GM18861 (cell line): ENCODE measurements at regions not wholly inside any gene's neighbourhood (a gene's known extent, or its start where the extent isn't known, plus 50 kb on each side); places are given as distances from the start of the nearest gene placed in this dataset.
"Not testable (repeated sequence)": the region's sequence is repeated elsewhere in the genome, so short reads cannot be mapped to it uniquely, and the experiment has no call there.

Experiments used
- ATAC-seq: cut with Tn5 transposase; IDR thresholded peaks from one replicate; pipeline ENCODE4 v1.9.1; 2021; ENCODE audit not compliant: unreplicated experiment

- ATAC-seq = no peak
Measured at GRCh38 chr5:122665051-122665450, 109.8 kb upstream of the SNX2 start.

DNA sequence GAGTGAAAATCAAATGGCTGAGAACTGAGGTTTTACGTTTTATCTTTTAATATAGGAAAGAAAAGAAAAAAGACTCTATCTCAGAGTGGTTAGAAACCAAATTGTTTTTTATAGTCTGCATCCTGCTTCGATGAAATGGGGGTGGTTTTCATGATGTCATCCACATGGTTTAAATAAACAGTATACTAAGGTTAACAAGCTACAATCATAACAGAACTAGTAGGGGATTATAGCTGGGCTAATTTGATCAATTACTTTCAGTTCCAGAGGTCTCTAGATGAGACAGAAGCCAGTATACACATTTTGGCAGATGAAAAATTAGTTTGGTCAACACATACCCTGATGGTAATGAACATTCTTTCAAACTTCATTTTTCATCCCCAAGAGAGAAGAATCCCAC, 106.3 kb upstream of the SNX2 start:
- ATAC-seq = peak; percentile 73

DNA sequence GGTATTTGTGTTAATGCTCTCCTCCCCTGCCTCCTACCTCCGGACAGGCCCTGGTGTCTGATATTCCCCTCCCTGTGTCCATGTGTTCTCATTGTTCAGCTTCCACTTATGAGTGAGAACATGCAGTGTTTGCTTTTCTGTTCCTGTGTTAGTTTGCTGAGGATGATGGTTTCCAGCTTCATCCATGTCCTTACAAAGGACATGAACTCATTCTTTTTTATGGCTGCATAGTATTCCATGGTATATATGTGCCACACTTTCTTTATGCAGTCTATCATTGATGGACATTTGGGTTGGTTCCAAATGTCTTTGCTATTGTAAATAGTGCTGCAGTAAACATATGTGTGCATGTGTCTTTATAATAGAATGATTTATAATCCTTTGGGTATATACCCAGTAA, 105.2 kb upstream of the SNX2 start:
- ATAC-seq = not testable (repeated sequence)

DNA sequence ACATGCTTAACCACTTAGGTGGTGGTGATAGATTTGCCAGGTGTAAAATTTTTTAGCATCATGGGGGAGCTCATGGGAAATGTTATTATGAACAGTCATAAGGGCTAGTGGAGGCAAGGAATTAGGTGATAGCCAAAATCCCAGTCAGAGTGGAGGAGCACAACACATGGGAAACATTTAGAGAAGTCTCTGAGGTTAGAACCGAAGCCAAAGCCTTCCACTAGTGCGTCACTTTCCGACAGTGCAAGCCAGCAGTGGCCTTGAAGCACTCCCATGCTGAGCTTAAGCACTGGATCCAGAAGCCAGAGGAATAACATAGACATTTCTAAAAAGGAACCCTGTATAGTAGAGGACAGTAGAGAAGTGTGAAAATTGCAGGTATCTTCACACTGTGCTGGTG, 101.5 kb upstream of the SNX2 start:
- no peak for ATAC-seq

GRCh38 chr5:122674385-122674784, 100.5 kb upstream of the SNX2 start:
- ATAC-seq = no peak

- no peak for ATAC-seq
Measured at GRCh38 chr5:122680623-122681350, 94.1 kb upstream of the SNX2 start.

GRCh38 chr5:122683631-122684030, 91.2 kb upstream of the SNX2 start:
- ATAC-seq = no peak

- no peak for ATAC-seq
Measured at GRCh38 chr5:122690266-122690665, 84.6 kb upstream of the SNX2 start.

DNA sequence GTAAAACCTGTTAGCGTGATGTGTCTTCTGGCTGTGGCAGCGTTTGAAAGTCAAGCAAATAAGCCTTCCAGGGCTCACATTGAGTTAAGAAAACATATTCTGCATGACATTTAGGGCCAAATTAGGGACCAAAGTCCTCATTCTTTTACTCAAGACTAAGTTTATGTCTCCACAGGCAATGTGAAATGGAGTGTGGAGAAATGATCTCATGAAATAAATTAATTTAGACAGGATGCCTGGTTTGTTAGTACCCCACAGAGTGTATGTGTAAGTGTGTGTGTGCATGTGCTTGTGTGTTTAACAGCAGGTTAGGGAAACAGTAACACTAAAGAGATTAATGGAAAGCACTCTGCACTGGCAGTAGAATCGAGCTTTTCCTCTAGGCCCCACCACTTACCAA, 82.9 kb upstream of the SNX2 start:
- ATAC-seq = no peak

DNA sequence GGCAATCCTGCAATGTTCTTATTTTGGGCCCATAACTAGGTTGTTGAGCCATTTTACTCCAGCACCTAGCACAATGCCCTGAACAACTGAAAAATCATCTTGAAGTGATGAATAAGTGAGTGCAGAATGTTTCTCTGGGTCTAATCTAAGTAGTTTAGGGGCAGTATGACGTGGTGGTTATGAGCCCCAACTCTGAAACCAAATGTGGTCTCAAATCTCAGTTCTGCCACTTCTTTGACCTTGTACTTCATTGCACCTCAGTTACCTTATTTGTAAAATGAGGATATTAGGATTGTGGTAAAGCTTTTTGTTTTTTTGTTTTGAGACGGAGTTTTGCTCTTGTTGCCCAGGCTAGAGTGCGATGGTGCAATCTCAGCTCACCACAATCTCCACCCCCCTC, 80.9 kb upstream of the SNX2 start:
- ATAC-seq = no peak

DNA sequence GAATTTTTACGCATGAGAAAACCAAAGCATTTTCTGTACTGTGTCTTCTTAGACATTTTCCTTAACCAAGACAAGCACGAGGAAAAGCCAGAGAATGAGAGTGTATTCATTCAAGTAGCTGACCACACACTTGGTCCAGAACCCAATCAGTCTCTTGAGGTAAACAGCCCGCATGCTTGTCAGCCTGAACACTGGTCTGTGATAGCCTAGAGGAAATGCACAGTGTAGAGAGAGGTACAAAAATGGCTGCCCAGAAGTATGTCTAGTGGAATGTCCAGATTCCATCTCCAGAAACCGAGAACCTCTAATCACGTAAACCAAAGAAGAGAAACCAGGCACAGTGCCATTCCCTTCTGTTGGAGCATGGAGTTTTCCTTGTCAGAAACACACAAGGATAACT, 80.0 kb upstream of the SNX2 start:
- no peak for ATAC-seq

- not testable (repeated sequence) for ATAC-seq
Measured at GRCh38 chr5:122696735-122697134, 78.1 kb upstream of the SNX2 start.

GRCh38 chr5:122697191-122697590, 77.7 kb upstream of the SNX2 start:
- ATAC-seq = no peak

DNA sequence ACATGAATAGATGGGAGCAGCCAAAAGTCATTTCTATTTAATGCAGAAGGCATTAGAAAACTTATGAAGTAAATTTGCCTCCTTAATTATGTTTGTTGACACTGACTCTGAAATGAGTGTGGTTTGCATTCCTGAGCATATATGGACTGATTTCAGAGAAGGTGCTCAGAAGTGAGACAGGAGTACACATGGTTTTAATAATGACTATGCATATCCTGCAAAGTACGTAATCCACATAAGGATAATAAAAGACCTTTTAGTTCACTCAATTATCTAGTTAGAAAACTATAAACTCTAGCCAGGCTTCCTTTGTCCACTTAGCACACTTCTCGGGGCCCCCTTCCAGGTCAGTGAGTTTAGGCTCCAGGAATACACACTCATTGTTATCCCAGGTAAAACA, 75.7 kb upstream of the SNX2 start:
- no peak for ATAC-seq

GRCh38 chr5:122701640-122702523, 73.0 kb upstream of the SNX2 start:
- peak; percentile 98 for ATAC-seq

DNA sequence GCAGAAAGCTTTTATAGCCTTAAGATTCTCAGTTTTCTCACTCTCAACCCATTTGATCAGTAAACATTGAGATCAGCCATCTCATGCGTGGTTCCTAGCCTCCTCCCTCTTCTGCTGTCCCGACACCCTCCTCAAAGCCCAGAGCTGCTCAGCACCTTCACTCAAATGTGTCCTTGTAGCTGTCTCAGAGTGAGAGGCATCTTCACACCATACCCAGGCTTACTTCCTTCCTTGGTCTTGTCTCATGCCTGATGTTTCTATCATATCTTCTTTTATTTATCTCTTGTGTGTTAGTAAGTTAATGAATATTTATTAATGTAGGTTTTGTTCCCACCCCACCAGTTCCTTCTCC, 72.4 kb upstream of the SNX2 start:
- peak; percentile 25 for ATAC-seq

DNA sequence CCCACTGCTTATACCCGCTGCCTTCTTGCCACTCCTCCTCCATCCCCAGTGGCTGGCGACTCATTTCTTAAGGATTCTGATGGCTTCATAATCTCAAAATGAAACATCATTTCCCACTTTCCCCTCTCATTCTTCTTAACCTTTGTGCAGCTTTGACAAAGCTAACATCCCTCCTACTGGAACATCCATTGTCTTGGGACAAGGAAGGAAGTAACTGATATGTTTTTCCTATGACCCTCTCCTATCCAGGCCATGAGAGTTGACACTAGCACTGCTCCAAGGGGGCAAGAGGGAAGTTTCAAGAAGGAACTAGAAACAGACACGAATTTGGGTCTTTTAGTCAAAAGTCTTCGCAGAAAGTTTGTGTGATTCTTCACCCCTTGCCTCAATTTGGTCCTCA, 71.7 kb upstream of the SNX2 start:
- ATAC-seq = no peak

- no peak for ATAC-seq
Measured at GRCh38 chr5:122704247-122705036, 70.4 kb upstream of the SNX2 start.

DNA sequence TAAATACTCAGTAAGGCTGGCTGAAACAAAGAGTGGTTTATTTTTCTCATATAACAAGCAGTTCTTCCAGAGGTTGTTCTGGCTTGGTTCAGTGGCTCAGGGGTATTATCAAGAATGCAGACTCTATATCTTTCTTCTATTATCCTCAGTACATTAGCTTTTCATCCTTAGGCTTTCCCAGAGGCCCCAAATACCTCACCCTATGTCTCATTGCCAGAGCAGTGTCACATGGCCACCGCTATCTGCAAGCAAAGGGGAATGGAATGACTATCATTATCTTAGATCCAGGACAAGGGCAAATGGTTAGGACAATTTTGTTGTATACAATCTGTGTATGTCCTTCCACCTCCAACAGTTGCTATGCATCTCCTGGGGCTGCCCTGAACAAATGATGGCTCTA, 69.0 kb upstream of the SNX2 start:
- no peak for ATAC-seq

DNA sequence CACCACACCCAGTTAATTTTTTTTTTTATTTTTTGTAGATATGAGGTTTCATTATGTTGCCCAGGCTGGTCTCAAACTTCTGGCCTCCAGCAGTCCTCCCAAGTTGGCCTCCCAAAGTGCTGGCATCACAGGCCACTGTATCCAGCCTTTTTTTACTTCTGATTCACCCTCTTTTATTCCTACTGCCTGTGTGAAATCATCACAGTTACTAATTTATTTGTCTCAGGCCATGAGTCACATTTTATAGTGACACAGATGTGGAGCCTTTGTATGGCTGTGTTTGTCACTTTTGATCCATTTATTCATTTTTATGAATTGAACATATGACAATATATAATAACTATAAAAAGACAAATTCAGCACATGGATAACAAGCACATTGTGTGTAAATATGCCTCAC, 67.1 kb upstream of the SNX2 start:
- no peak for ATAC-seq

- ATAC-seq = no peak
Measured at GRCh38 chr5:122713041-122713440, 61.8 kb upstream of the SNX2 start.

- ATAC-seq = no peak
Measured at GRCh38 chr5:122715095-122715494, 59.8 kb upstream of the SNX2 start.
